ENCODE measurements at regions not wholly inside any gene's neighbourhood (a gene's known extent, or its start where the extent isn't known, plus 50 kb on each side); places are given as distances from the start of the nearest gene placed in this dataset.

GRCh38 chr20:43247361-43247760, 57.7 kb upstream of the PTPRT start:
- TF ChIP-seq CTCF (conservative IDR thresholded peaks at IDR 0.05; ENCODE audit: low read depth in 2 of 2) (no peak), REST (IDR thresholded peaks at IDR 0.05; ENCODE audit: unreplicated experiment) (no peak), POLR2AphosphoS5 (IDR thresholded peaks at IDR 0.05; ENCODE audit: low read depth) (no peak), EZH2 (IDR thresholded peaks at IDR 0.05; ENCODE audit: low read depth, unreplicated experiment) (no peak), EZH2phosphoT487 (IDR thresholded peaks at IDR 0.05; ENCODE audit: unreplicated experiment) (no peak), NANOG (IDR thresholded peaks at IDR 0.05; ENCODE audit: borderline replicate concordance) (no peak), ZNF331 (CRISPR knock-in tag; IDR thresholded peaks at IDR 0.05; ENCODE audit: low read depth) (no peak), ETS1 (IDR thresholded peaks at IDR 0.05) (no peak)

All from GM23338 (cell line).